HG03103 (cell line): ENCODE measurements at regions not wholly inside any gene's neighbourhood (a gene's known extent, or its start where the extent isn't known, plus 50 kb on each side); places are given as distances from the start of the nearest gene placed in this dataset.
"Not testable (repeated sequence)": the region's sequence is repeated elsewhere in the genome, so short reads cannot be mapped to it uniquely, and the experiment has no call there.

Experiments
- ATAC-seq: cut with Tn5 transposase; IDR thresholded peaks from one replicate; pipeline ENCODE4 v1.9.1; 2021; ENCODE audit warnings: low read depth; ENCODE audit not compliant: unreplicated experiment

DNA sequence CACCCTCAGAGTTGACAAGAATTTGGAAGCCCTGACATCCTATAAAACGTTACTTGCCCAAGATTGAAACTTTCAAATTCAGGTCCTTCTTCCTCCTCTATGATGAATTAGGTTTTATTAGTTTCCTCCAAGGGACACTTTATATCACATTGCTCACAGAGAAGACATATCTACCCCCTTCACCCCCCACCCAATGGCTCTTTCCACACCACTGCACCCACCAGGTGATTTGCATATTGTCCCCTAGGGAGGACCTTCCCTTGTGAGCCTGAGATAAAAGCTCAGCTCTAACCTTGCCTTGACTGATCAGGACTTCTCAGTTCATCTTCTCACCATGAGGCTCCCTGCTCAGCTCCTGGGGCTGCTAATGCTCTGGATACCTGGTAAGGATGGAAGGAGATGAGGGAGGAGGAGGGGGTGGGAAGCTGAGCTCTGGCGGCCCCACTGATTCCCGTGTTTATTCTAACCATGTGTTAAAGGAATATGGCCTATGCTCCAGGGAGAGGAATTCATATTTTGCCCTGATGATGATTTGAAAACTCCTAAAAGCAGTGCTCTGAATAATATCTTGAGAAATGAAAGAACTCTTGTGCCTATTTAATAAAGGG lies 1255.8 kb downstream of the RPIA start:
- not testable (repeated sequence) for ATAC-seq

DNA sequence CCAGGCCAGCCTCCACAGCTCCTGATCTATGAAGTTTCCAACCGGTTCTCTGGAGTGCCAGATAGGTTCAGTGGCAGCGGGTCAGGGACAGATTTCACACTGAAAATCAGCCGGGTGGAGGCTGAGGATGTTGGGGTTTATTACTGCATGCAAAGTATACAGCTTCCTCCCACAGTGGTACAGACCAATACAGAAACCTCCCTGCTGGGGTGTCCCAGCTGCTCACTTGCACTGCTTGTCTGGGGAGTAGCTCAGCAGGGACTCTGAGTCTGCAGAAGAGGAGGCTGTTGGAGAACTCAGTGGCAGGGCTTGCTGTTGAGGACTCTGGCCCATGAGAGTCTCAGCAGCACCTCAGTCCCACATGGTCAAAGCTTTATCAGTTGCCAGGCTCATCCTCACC lies 1256.6 kb downstream of the RPIA start:
- ATAC-seq, result peak; percentile 70

- not testable (repeated sequence) for ATAC-seq
Measured at GRCh38 chr2:89950807-89951206, 1259.3 kb downstream of the RPIA start.

GRCh38 chr2:89957236-89957635 lies 1265.8 kb downstream of the RPIA start:
- ATAC-seq, result not testable (repeated sequence)

DNA sequence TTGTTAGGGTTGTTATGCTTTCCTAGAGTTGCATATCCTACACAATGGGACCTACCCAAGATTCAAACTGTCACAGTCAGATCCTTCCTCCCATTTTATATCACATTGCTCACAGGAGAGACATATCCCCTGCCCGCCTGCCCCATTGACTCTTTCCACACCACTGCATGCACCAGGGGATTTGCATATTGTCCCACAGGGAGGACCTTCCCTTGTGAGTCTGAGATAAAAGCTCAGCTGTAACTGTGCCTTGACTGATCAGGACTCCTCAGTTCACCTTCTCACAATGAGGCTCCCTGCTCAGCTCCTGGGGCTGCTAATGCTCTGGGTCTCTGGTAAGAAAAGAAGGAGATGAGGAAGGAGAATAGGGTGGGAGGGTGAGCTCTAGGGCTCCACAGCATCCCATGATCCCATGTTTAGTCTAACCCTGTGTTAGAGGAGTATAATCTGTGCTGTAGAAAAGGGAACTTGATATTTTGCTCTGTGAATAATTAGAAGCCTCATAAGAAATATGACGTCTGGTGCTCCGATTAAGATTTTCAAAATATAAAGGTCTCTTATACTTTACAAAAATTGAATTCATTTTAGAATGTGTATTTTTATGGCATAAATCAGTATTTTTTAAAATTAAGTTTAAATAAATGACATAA lies 1268.4 kb downstream of the RPIA start:
- ATAC-seq, result not testable (repeated sequence)

GRCh38 chr2:89960570-89960969 lies 1269.1 kb downstream of the RPIA start:
- not testable (repeated sequence) for ATAC-seq

- ATAC-seq, result not testable (repeated sequence)
Measured at GRCh38 chr2:89968567-89968966, 1277.1 kb downstream of the RPIA start.

GRCh38 chr2:89969190-89969589 lies 1277.7 kb downstream of the RPIA start:
- not testable (repeated sequence) for ATAC-seq

DNA sequence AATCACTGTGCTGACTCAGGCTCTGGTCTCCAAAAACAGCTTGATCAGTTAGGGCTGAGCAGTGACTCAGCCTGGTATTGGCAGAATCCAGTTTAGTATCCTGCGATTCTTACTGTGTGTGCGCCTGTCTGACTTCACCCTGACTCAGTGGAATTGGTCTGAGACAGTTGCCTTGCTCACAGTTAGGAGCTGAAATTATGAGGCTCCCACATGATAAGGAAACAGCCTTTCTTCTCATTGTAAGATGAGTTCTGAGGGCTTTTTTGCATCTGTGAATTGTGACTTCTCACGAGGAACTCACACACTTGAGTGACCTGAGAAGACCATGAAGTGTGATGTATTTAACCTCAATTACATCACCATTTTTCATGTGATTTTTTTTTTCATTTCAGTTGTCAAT lies 1282.4 kb downstream of the RPIA start:
- ATAC-seq, result not testable (repeated sequence)

GRCh38 chr2:89979826-89980537 lies 1288.5 kb downstream of the RPIA start:
- ATAC-seq, result not testable (repeated sequence)

GRCh38 chr2:89982246-89982645 lies 1290.8 kb downstream of the RPIA start:
- ATAC-seq, result not testable (repeated sequence)

- ATAC-seq, result not testable (repeated sequence)
Measured at GRCh38 chr2:89985650-89986049, 1294.2 kb downstream of the RPIA start.

- not testable (repeated sequence) for ATAC-seq
Measured at GRCh38 chr2:89986532-89986931, 1295.1 kb downstream of the RPIA start.

DNA sequence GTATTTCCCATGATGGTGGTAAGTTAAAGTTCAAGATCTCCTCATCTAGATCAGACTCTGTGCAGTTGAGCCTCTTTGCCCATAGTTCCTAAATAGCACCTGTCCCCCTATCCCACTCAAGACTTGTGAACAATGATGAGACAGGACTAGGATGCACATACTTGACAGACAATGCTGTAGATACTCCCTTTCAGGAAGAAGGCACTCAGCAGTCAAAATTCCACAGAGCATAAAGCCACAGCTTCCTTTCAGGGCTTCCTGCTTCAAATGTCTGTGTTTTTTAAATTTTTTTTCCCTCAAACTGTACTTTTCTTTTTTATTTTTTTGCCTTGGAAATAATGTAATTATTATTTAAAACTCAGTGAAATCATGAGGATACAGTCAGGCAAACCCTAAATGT lies 1305.3 kb downstream of the RPIA start:
- ATAC-seq, result not testable (repeated sequence)

GRCh38 chr2:90004553-90004952 lies 1313.1 kb downstream of the RPIA start:
- not testable (repeated sequence) for ATAC-seq

DNA sequence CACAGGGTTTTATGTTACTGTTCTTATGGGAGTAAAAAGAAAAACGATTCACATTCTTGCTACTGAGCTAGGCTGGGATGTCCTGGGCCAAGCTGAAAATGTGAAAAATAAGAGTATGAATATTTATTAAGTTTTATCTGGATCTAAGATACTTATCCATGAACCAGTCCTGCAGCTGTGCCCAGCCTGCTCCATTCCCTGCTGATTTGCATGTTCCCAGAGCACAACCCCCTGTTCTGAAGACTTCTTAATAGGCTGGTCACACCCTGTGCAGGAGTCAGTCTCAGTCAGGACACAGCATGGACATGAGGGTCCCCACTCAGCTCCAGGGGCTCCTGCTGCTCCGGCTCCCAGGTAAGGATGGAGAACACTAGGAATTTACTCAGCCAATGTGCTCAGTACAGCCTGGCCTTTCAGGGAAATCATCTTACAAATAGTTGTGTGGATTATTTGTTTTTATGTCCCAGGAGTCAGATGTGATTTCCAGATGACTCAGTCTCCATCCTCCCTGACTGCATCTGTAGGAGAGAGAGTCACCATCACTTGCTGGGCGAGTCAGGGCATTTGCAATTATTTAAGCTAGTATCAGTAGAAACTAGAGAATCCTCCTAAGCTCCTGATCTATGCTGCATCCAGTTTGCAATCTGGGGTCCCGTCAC lies 1319.1 kb downstream of the RPIA start:
- not testable (repeated sequence) for ATAC-seq

DNA sequence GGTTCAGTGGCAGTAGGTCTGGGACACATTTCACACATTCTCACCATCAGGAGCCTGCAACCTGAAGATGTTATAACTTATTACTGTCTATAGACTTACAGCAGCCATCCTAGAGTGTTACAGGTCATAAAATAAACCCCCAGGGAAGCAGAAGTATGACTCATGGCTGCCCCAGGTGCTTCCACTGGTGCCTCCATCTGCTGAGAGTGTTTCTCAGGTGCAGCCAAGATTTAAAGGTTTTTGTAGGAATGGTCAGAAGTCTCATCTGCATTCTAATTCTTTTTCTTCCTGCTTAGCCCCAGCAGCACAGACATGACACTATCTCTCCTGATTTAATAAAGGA lies 1319.6 kb downstream of the RPIA start:
- ATAC-seq, result not testable (repeated sequence)

- ATAC-seq, result not testable (repeated sequence)
Measured at GRCh38 chr2:90019908-90020307, 1328.4 kb downstream of the RPIA start.

- peak; percentile 93 for ATAC-seq
Measured at GRCh38 chr2:90021234-90021633, 1329.8 kb downstream of the RPIA start.

DNA sequence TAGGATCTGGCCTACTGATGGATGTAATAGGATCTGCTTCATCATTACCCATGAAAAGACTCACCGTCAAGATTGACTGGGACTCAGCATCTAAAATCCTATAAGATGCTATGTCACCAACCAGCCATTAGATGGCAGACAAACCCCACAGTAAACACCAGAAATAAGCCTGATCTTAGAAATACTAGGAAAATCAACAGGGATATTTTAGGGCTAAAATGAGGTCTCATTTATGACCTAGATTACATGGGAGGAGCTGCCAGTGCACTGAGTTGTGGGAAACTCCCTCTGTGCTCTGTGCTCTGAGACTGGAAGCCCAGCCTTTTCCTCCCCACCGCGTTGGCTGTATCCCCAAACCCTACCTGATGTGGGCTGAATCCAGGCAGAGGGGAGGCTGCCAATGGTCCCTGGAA lies 1335.8 kb downstream of the RPIA start:
- ATAC-seq, result peak; percentile 66
